ENCODE measurements at regions not wholly inside any gene's neighbourhood (a gene's known extent, or its start where the extent isn't known, plus 50 kb on each side); places are given as distances from the start of the nearest gene placed in this dataset.

- DNase-seq (ENCODE audit: low read depth): no peak
Observed at GRCh38 chr5:155295111-155295510, 281.6 kb downstream of the KIF4B start.

- no peak for DNase-seq (ENCODE audit: low read depth)
Observed at GRCh38 chr5:155299386-155300005, 285.9 kb downstream of the KIF4B start.

GRCh38 chr5:155303120-155303519 lies 289.6 kb downstream of the KIF4B start:
- no peak for DNase-seq (ENCODE audit: low read depth)

GRCh38 chr5:155307229-155307628 lies 293.7 kb downstream of the KIF4B start:
- DNase-seq (ENCODE audit: low read depth): no peak

- DNase-seq (ENCODE audit: low read depth): no peak
Observed at GRCh38 chr5:155308289-155308688, 294.7 kb downstream of the KIF4B start.

- no peak for DNase-seq (ENCODE audit: low read depth)
Observed at GRCh38 chr5:155309021-155309746, 295.6 kb downstream of the KIF4B start.

- DNase-seq (ENCODE audit: low read depth): no peak
Observed at GRCh38 chr5:155311721-155312120, 298.2 kb downstream of the KIF4B start.

- DNase-seq (ENCODE audit: low read depth): no peak
Observed at GRCh38 chr5:155313518-155313917, 300.0 kb downstream of the KIF4B start.

- DNase-seq (ENCODE audit: low read depth): no peak
Observed at GRCh38 chr5:155316070-155316714, 302.6 kb downstream of the KIF4B start.

GRCh38 chr5:155332618-155333017 lies 319.1 kb downstream of the KIF4B start:
- no peak for DNase-seq (ENCODE audit: low read depth)

- no peak for DNase-seq (ENCODE audit: low read depth)
Observed at GRCh38 chr5:155342956-155343355, 329.4 kb downstream of the KIF4B start.

GRCh38 chr5:155343468-155343867 lies 329.9 kb downstream of the KIF4B start:
- no peak for DNase-seq (ENCODE audit: low read depth)

GRCh38 chr5:155353231-155353630 lies 339.7 kb downstream of the KIF4B start:
- no peak for DNase-seq (ENCODE audit: low read depth)

- DNase-seq (ENCODE audit: low read depth): no peak
Observed at GRCh38 chr5:155366096-155366495, 352.5 kb downstream of the KIF4B start.

- no peak for DNase-seq (ENCODE audit: low read depth)
Observed at GRCh38 chr5:155367841-155368240, 354.3 kb downstream of the KIF4B start.

GRCh38 chr5:155368490-155368889 lies 354.9 kb downstream of the KIF4B start:
- DNase-seq (ENCODE audit: low read depth): no peak

- no peak for DNase-seq (ENCODE audit: low read depth)
Observed at GRCh38 chr5:155380480-155380879, 366.9 kb downstream of the KIF4B start.

GRCh38 chr5:155381654-155382053 lies 368.1 kb downstream of the KIF4B start:
- DNase-seq (ENCODE audit: low read depth): no peak

- DNase-seq (ENCODE audit: low read depth): no peak
Observed at GRCh38 chr5:155389498-155389897, 375.9 kb downstream of the KIF4B start.

- DNase-seq (ENCODE audit: low read depth): no peak
Observed at GRCh38 chr5:155394727-155395126, 381.2 kb downstream of the KIF4B start.

- DNase-seq (ENCODE audit: low read depth): no peak
Observed at GRCh38 chr5:155402927-155403640, 389.5 kb downstream of the KIF4B start.

- DNase-seq (ENCODE audit: low read depth): no peak
Observed at GRCh38 chr5:155406815-155407214, 393.3 kb downstream of the KIF4B start.
